Adrenal gland (tissue), 9 donors: ENCODE measurements at regions not wholly inside any gene's neighbourhood (a gene's known extent, or its start where the extent isn't known, plus 50 kb on each side); places are given as distances from the start of the nearest gene placed in this dataset.
"Not testable (repeated sequence)": the region's sequence is repeated elsewhere in the genome, so short reads cannot be mapped to it uniquely, and the experiment has no call there.

Experiments
- DNase-seq, 7 donors: peaks; one replicate each; pipeline ENCODE4 v3.0.0-alpha.2; 2019 to 2020
- H3K27ac ChIP-seq, 5 donors: fragments of 200-600 bp; sonication (generic) in 4 of 5; 1 replicate in 3 of 5; 2 replicates in 2 of 5; pipeline versions ENCODE4 v1.5.1 to v1.8.0; 2016 to 2020; ENCODE audit warnings: mild to moderate bottlenecking in 1 of 5
- H3K27me3 ChIP-seq: fragments of 200-600 bp; 2 replicates; pipeline ENCODE4 v1.8.0; 2021
- H3K36me3 ChIP-seq, 2 donors: fragments of 200-600 bp; replicated peaks in 1 of 2; 1 replicate in 1 of 2; 2 replicates in 1 of 2; pipeline versions ENCODE4 v1.5.1 to v1.8.0; 2018 to 2022
- H3K4me1 ChIP-seq, 2 donors: fragments of 200-600 bp; replicated peaks in 1 of 2; 1 replicate in 1 of 2; 2 replicates in 1 of 2; pipeline versions ENCODE4 v1.5.1 to v1.8.0; 2018 to 2021
- H3K4me3 ChIP-seq, 4 donors: fragments of 200-600 bp; sonication (generic) in 3 of 4; one replicate each; pipeline ENCODE4 v1.5.1; 2016 to 2018
- H3K9me3 ChIP-seq, 3 donors: fragments of 200-600 bp; sonication (generic) in 1 of 3; replicated peaks in 1 of 3; 1 replicate in 2 of 3; 2 replicates in 1 of 3; pipeline versions ENCODE4 v1.5.1 to v1.8.0; 2016 to 2021
- POLR2A ChIP-seq, 2 donors: fragments of 450-650 bp; IDR thresholded peaks; one replicate each; pipeline ENCODE4 v1.6.1; 2017; ENCODE audit warnings: antibody characterized with exemption in 2 of 2, mild to moderate bottlenecking in 2 of 2, moderate library complexity in 1 of 2
- WGBS, 4 donors: extraction: QIAGEN DNeasy Blood & Tissue Kit in 2 of 4; methylation state at CpG; one replicate each; pipeline versions ENCODE4 v1.1.5 to v1.1.7; 2013 to 2017; 5-methylcytosine and 5-hydroxymethylcytosine counted together
- intact Hi-C, 2 donors: fragments of 100-400 bp; cut with DNase I; formaldehyde crosslinking; loops; one replicate each; pipeline versions ENCODE4 v1.14.1 to v1.15.0; 2022 to 2023
- TF ChIP-seq, protein P1 (sequence below), 6 experiments: fragments of 450-650 bp in 4 of 6; fragments of 200-600 bp in 2 of 6; sonication (generic) in 1 of 6; IDR thresholded peaks; 1 replicate in 5 of 6; 2 replicates in 1 of 6; pipeline versions ENCODE4 v1.5.1 to v1.8.0; 2016 to 2021; ENCODE audit warnings: antibody characterized with exemption in 6 of 6, mild to moderate bottlenecking in 2 of 6, moderate library complexity in 1 of 6
- donor health status: healthy with polysubstance abuse.
- donor health status: Bipolar disorder and iron deficiency.
- donor health status: DM: yes; HTN: yes; CAD: no.
- donor health status: DM: no; HTN: no; CAD: no.
- donor health status: DM: no; HTN: no; CAD: no.

DNA sequence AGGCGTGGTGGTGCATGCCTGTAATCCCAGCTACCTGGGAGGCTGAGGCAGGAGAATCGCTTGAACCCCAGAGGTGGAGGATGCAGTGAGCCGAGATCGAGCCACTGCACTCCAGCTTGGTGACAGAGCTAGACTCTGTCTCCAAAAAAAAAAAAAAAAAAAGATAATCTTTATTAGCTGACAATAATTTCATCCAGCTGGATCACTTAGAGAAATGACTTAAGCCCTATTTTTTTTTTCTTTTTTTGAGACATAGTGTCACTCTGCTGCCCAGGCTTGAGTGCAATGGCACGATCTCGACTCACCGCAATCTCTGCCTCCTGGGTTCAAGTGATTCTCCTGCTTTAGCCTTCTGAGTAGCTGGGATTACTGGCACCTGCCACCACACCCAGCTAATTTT is 51.6 kb upstream of the MAP4K4 start:
- H3K27ac ChIP-seq, H3K27me3 ChIP-seq, H3K36me3 ChIP-seq, H3K4me1 ChIP-seq, H3K4me3 ChIP-seq, intact Hi-C loops, H3K9me3 ChIP-seq, DNase-seq: not testable (repeated sequence)
- WGBS, 4 donors: 92 to 98% (median 95%) methylated on average over 7 of the region's 7 CpGs

DNA sequence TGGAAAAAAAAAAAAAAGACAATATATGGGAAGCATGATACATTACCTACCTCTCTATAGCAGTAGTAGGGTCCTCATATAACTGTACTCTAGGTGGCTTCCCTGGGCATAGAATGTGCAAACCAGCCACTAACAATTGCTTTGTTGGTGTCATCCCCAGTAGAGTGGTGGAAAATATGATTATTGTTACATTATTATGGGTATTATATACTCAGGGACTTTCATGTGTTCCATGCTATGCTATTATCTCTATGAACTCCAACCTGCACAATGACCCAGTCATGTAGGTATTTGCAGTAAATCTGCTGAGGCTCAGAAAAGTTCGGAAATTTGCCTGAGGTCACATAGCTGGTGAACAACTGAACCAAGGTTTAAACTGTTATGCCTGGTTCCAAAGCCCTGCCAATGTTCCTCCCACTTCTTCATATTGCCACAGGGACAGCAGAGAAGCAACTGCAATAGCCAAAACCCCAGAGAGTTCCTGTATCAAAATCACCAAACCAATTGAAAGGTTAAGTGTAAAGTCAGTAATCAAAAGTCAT is 52.6 kb upstream of the MAP4K4 start:
- no peak overlapping the region for H3K27ac ChIP-seq
- no peaks in the 10 kb centered on the region for H3K27me3 ChIP-seq
- DNase-seq: no peak
- H3K4me3 ChIP-seq: no peak overlapping the region
- no peak for TF ChIP-seq POLR2A (IDR thresholded peaks at IDR 0.05)
- TF ChIP-seq, protein P1, sequence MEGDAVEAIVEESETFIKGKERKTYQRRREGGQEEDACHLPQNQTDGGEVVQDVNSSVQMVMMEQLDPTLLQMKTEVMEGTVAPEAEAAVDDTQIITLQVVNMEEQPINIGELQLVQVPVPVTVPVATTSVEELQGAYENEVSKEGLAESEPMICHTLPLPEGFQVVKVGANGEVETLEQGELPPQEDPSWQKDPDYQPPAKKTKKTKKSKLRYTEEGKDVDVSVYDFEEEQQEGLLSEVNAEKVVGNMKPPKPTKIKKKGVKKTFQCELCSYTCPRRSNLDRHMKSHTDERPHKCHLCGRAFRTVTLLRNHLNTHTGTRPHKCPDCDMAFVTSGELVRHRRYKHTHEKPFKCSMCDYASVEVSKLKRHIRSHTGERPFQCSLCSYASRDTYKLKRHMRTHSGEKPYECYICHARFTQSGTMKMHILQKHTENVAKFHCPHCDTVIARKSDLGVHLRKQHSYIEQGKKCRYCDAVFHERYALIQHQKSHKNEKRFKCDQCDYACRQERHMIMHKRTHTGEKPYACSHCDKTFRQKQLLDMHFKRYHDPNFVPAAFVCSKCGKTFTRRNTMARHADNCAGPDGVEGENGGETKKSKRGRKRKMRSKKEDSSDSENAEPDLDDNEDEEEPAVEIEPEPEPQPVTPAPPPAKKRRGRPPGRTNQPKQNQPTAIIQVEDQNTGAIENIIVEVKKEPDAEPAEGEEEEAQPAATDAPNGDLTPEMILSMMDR (IDR thresholded peaks at IDR 0.05): no peak
- H3K4me1 ChIP-seq: no peaks in the 10 kb centered on the region
- intact Hi-C loops: no loop called here
- no peaks in the 10 kb centered on the region for H3K9me3 ChIP-seq
- no peaks in the 10 kb centered on the region for H3K36me3 ChIP-seq
- WGBS, 4 donors: 62 to 73% (median 65%) methylated on average over 1 of the region's 1 CpG

GRCh38 chr2:101643004-101643524 is 54.4 kb upstream of the MAP4K4 start:
- intact Hi-C loops: no loop called here
- no peaks in the 10 kb centered on the region for H3K9me3 ChIP-seq
- no peak for DNase-seq
- H3K27ac ChIP-seq: no peak overlapping the region
- H3K4me1 ChIP-seq: no peaks in the 10 kb centered on the region
- H3K4me3 ChIP-seq: no peak overlapping the region
- H3K36me3 ChIP-seq: no peaks in the 10 kb centered on the region
- WGBS, 4 donors: 79 to 86% (median 83%) methylated on average over 1 of the region's 1 CpG
- no peak for TF ChIP-seq POLR2A (IDR thresholded peaks at IDR 0.05)
- TF ChIP-seq, protein P1 (IDR thresholded peaks at IDR 0.05): no peak
- H3K27me3 ChIP-seq: no peaks in the 10 kb centered on the region

DNA sequence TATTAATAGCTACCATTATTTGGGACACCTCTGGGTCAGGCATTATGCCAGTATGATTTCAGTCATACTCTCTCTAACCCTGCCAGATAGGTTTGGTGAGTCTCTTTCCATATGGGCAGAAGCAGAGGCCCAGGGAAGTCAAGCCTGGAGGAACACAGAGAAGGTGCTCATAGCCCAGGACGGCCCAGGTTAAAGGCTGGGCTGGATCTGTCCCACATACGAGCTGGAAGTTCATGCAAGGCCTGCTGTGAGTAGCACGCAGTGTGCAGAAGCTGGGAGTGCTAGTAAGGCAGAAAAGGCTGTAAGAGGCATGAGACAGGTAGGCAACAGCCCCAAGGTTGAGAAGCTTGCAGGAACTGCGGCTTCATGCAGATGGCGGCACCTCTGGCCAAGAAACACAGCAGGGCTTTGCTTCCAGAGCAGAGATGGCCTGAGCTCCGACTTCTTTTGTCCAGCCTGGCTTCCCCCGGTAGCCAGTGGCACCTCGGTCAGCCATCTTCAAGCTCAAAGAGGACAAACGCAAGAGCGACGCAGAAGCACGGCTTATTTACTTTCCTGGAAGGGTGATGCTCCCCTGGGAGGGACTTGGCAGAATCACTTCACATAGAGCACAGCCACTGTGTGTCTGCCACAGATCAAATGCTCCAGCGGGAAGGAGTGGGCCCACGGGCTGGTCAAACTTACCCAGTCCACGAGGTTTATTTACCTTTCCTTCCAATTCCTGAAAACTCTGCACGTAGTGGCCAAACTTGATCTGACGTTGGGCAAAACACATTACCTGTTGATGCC is 58.5 kb upstream of the MAP4K4 start:
- intact Hi-C loops: no loop called here
- Histone ChIP-seq H3K36me3 (no peaks in the 10 kb centered on the region), H3K27ac (no peak overlapping the region), H3K9me3 (no peaks in the 10 kb centered on the region), H3K4me1 (no peaks in the 10 kb centered on the region), H3K27me3 (no peaks in the 10 kb centered on the region), H3K4me3 (no peak overlapping the region)
- WGBS, 4 donors: 90 to 92% (median 92%) methylated on average over 14 to 17 of the region's 17 CpGs
- no peak for DNase-seq
- TF ChIP-seq, protein P1 (IDR thresholded peaks at IDR 0.05): no peak
- no peak for TF ChIP-seq POLR2A (IDR thresholded peaks at IDR 0.05)
